H9 (cell line): ENCODE measurements at regions not wholly inside any gene's neighbourhood (a gene's known extent, or its start where the extent isn't known, plus 50 kb on each side); places are given as distances from the start of the nearest gene placed in this dataset.

ENCODE experiments used
- DNase-seq: peaks from one replicate; pipeline ENCODE4 v3.0.0-alpha.2; 2017
- H2AFZ ChIP-seq: one replicate; pipeline ENCODE4 v1.6.1; 2013; ENCODE audit warnings: mild to moderate bottlenecking, low read length, control low read depth, moderate library complexity
- H2AK5ac ChIP-seq: 2 replicates; pipeline ENCODE4 v1.6.1; 2013; ENCODE audit warnings: low read length, control low read depth, mixed read lengths; ENCODE audit not compliant: insufficient read length
- H2BK120ac ChIP-seq: one replicate; pipeline ENCODE4 v1.6.1; 2013; ENCODE audit warnings: low read depth, mild to moderate bottlenecking, low read length, control low read depth, inconsistent platforms; ENCODE audit not compliant: poor library complexity, severe bottlenecking
- H2BK12ac ChIP-seq: 2 replicates; pipeline ENCODE4 v1.6.1; 2013; ENCODE audit warnings: low read length, control low read depth, mixed read lengths, low read depth; ENCODE audit not compliant: insufficient read length
- H2BK15ac ChIP-seq: 2 replicates; pipeline ENCODE4 v1.6.1; 2013; ENCODE audit warnings: low read depth, low read length, control low read depth
- H2BK20ac ChIP-seq: one replicate; pipeline ENCODE4 v1.6.1; 2013; ENCODE audit warnings: low read depth, mild to moderate bottlenecking, low read length, control low read depth, inconsistent platforms; ENCODE audit not compliant: poor library complexity, severe bottlenecking
- H2BK5ac ChIP-seq: 2 replicates; pipeline ENCODE4 v1.6.1; 2013; ENCODE audit warnings: low read length, control low read depth, mixed read lengths; ENCODE audit not compliant: insufficient read length
- H3K14ac ChIP-seq: 2 replicates; pipeline ENCODE4 v1.6.1; 2013; ENCODE audit warnings: low read length, control low read depth; ENCODE audit not compliant: insufficient read depth
- H3K18ac ChIP-seq: 2 replicates; pipeline ENCODE4 v1.6.1; 2013; ENCODE audit warnings: low read depth, mild to moderate bottlenecking, mixed read lengths, low read length, control low read depth; ENCODE audit not compliant: insufficient read length
- H3K23ac ChIP-seq: 2 replicates; pipeline ENCODE4 v1.6.1; 2013; ENCODE audit warnings: low read length, control low read depth, mixed read lengths, low read depth; ENCODE audit not compliant: insufficient read length
- H3K23me2 ChIP-seq: 2 replicates; pipeline ENCODE4 v1.6.1; 2013; ENCODE audit warnings: low read depth, mild to moderate bottlenecking, mixed read lengths, low read length, control low read depth; ENCODE audit not compliant: insufficient read length, poor library complexity, severe bottlenecking
- H3K27ac ChIP-seq: 2 replicates; pipeline ENCODE4 v1.5.1; 2013; ENCODE audit warnings: low read length, control low read depth, mixed read lengths, low read depth; ENCODE audit not compliant: insufficient read length
- H3K27me3 ChIP-seq: 2 replicates; pipeline ENCODE4 v1.6.1; 2013; ENCODE audit warnings: low read length, control low read depth, inconsistent platforms; ENCODE audit not compliant: insufficient read depth
- H3K4ac ChIP-seq: 2 replicates; pipeline ENCODE4 v1.6.1; 2013; ENCODE audit warnings: low read depth, mild to moderate bottlenecking, control low read depth, inconsistent platforms, low read length, moderate library complexity
- H3K4me1 ChIP-seq: 2 replicates; pipeline ENCODE4 v1.6.1; 2013; ENCODE audit warnings: low read length, control low read depth, inconsistent platforms; ENCODE audit not compliant: insufficient read depth
- H3K4me2 ChIP-seq: 2 replicates; pipeline ENCODE4 v1.6.1; 2013; ENCODE audit warnings: low read length, control low read depth, mixed read lengths; ENCODE audit not compliant: insufficient read length, insufficient read depth
- H3K56ac ChIP-seq: 2 replicates; pipeline ENCODE4 v1.6.1; 2013; ENCODE audit warnings: low read depth, mild to moderate bottlenecking, mixed read lengths, low read length, control low read depth; ENCODE audit not compliant: insufficient read length
- H3K79me1 ChIP-seq: 2 replicates; pipeline ENCODE4 v1.6.1; 2013; ENCODE audit warnings: low read depth, mild to moderate bottlenecking, moderate library complexity, low read length, control low read depth, inconsistent platforms; ENCODE audit not compliant: insufficient read depth, poor library complexity, severe bottlenecking
- H3K79me2 ChIP-seq: 2 replicates; pipeline ENCODE4 v1.6.1; 2013; ENCODE audit warnings: low read length, control low read depth, inconsistent platforms; ENCODE audit not compliant: insufficient read depth
- H3K9ac ChIP-seq: 2 replicates; pipeline ENCODE4 v1.6.1; 2013; ENCODE audit warnings: low read length, control low read depth, mixed read lengths; ENCODE audit not compliant: insufficient read length; ENCODE audit errors: extremely low read depth
- H3K9me3 ChIP-seq: one replicate; pipeline ENCODE4 v1.6.1; 2013; ENCODE audit warnings: low read depth, low read length, inconsistent platforms; ENCODE audit not compliant: control insufficient read depth
- H3T11ph ChIP-seq: one replicate; pipeline ENCODE4 v1.6.1; 2013; ENCODE audit warnings: mild to moderate bottlenecking, low read length, control low read depth, inconsistent platforms
- H4K20me1 ChIP-seq: one replicate; pipeline ENCODE4 v1.6.1; 2013; ENCODE audit not compliant: control insufficient read depth, insufficient read length, insufficient read depth
- H4K5ac ChIP-seq: 2 replicates; pipeline ENCODE4 v1.6.1; 2013; ENCODE audit warnings: low read depth, mild to moderate bottlenecking, mixed read lengths, low read length, control low read depth; ENCODE audit not compliant: insufficient read length
- H4K8ac ChIP-seq: replicated peaks from 2 replicates; pipeline ENCODE4 v1.6.1; 2013; ENCODE audit warnings: low read length, control low read depth, mixed read lengths, low read depth; ENCODE audit not compliant: insufficient read length
- H4K91ac ChIP-seq: 2 replicates; pipeline ENCODE4 v1.6.1; 2013; ENCODE audit warnings: low read depth, mild to moderate bottlenecking, moderate library complexity, mixed read lengths, low read length, control low read depth; ENCODE audit not compliant: insufficient read length
- H3K27ac Mint-ChIP-seq, 3 experiments: 2 replicates in 2 of 3; 3 replicates in 1 of 3; pipeline ENCODE4 v1.8.0; 2020 to 2021; ENCODE audit warnings: mixed read lengths in 3 of 3, mild to moderate bottlenecking in 1 of 3, moderate library complexity in 1 of 3
- H3K27me3 Mint-ChIP-seq: 2 replicates; pipeline ENCODE4 v1.8.0; 2021; ENCODE audit warnings: low read depth, mild to moderate bottlenecking, moderate library complexity, mixed read lengths
- H3K36me3 Mint-ChIP-seq, 3 experiments: 2 replicates in 2 of 3; 3 replicates in 1 of 3; pipeline ENCODE4 v1.8.0; 2020 to 2021; ENCODE audit warnings: low read depth in 3 of 3, mixed read lengths in 3 of 3; ENCODE audit not compliant: insufficient read depth in 1 of 3
- H3K4me1 Mint-ChIP-seq, 2 experiments: 2 replicates each; pipeline ENCODE4 v1.8.0; 2020; ENCODE audit warnings: mixed read lengths in 2 of 2
- H3K4me3 Mint-ChIP-seq, 2 experiments: 2 replicates in 1 of 2; 3 replicates in 1 of 2; pipeline ENCODE4 v1.8.0; 2020 to 2021; ENCODE audit warnings: mild to moderate bottlenecking in 2 of 2, mixed read lengths in 2 of 2, moderate library complexity in 1 of 2
- H3K9me3 Mint-ChIP-seq, 2 experiments: 2 replicates in 1 of 2; 3 replicates in 1 of 2; pipeline ENCODE4 v1.8.0; 2020; ENCODE audit warnings: mild to moderate bottlenecking in 2 of 2, mixed read lengths in 2 of 2, moderate library complexity in 1 of 2
- WGBS: extraction: QIAGEN DNeasy Blood & Tissue Kit; methylation state at CpG from one replicate; pipeline ENCODE4 v1.1.7; 2013; ENCODE audit warnings: missing lambda C conversion rate, low lambda C conversion rate, mixed read lengths; ENCODE audit not compliant: insufficient read length; ENCODE audit errors: extremely low coverage; 5-methylcytosine and 5-hydroxymethylcytosine counted together
- TF ChIP-seq, protein P1 (sequence below): fragments of 200-600 bp; sonication (generic); conservative IDR thresholded peaks from 3 replicates; pipeline ENCODE4 v1.8.0; 2021; ENCODE audit warnings: antibody characterized with exemption, mild to moderate bottlenecking

DNA sequence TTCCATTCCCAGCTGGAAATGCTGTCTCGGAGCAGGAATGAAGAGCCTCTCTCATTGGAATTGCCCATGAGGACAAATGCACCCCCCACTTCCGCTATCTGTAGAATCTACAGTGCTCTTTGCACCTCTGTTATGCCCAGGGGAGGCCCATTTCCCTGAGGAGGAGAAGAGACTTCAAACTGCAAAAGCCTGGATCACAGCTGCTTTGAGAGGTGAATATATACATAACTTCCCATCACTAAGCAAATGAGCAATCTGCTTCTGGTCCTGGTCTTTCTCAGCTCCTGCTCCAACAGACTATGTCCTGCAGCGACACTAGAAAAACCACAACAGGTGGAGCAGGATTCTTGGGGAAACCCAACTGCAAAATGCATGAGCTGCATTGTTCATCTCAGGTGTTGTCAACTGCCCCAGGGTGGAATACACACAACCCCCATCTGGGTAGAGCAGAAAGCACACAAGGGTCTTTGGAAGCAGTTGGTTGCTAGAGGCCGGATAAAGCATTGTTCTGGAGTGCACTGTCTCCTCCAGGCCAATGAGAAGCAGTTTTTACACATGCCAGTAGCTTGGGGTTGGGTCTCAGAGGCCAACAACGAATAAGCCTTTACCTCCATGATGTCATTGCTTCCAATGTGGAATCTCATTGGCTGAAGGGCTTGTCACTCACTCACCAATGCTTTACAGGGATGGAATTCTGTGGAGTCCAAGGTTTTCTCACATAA, 67.7 kb upstream of the RAB4A start:
- Histone ChIP-seq H3K79me2 (no peaks in the 10 kb centered on the region), H4K5ac (no peak overlapping the region), H4K91ac (no peak overlapping the region), H3K9me3 (no peaks in the 10 kb centered on the region), H4K8ac (no peak overlapping the region), H2BK120ac (no peak overlapping the region), H3K14ac (no peak overlapping the region), H3T11ph (no peak overlapping the region), H3K4ac (no peak overlapping the region; the same call in 1 of the 2 replicates), H3K4me1 (peaks cover 12% of the 10 kb centered on the region; the same call in 1 of the 2 replicates), H2BK15ac (no peak overlapping the region), H3K79me1 (no peaks in the 10 kb centered on the region), H3K18ac (peak overlapping the region; percentile 28), H2BK5ac (no peak overlapping the region), H2AFZ (no peak overlapping the region), H3K4me2 (no peak overlapping the region), H3K9ac (no peak overlapping the region), H3K23me2 (no peaks in the 10 kb centered on the region), H4K20me1 (no peaks in the 10 kb centered on the region), H3K27me3 (no peaks in the 10 kb centered on the region), H2AK5ac (no peak overlapping the region), H3K27ac (peak overlapping the region; percentile 1), H3K56ac (no peak overlapping the region), H3K23ac (no peak overlapping the region), H2BK12ac (no peak overlapping the region), H2BK20ac (no peak overlapping the region)
- Mint-ChIP-seq H3K36me3 (no peaks in the 10 kb centered on the region), H3K27ac (peak overlapping the region; percentile 28 to 32 (median 29); a peak in 5 of 7 replicates), H3K9me3 (no peaks in the 10 kb centered on the region), H3K4me1 (peaks cover 45 to 47% of the 10 kb centered on the region in 2 experiments), H3K27me3 (peaks cover 2% of the 10 kb centered on the region), H3K4me3 (no peak overlapping the region)
- DNase-seq, result peak; percentile 95
- TF ChIP-seq, protein P1, sequence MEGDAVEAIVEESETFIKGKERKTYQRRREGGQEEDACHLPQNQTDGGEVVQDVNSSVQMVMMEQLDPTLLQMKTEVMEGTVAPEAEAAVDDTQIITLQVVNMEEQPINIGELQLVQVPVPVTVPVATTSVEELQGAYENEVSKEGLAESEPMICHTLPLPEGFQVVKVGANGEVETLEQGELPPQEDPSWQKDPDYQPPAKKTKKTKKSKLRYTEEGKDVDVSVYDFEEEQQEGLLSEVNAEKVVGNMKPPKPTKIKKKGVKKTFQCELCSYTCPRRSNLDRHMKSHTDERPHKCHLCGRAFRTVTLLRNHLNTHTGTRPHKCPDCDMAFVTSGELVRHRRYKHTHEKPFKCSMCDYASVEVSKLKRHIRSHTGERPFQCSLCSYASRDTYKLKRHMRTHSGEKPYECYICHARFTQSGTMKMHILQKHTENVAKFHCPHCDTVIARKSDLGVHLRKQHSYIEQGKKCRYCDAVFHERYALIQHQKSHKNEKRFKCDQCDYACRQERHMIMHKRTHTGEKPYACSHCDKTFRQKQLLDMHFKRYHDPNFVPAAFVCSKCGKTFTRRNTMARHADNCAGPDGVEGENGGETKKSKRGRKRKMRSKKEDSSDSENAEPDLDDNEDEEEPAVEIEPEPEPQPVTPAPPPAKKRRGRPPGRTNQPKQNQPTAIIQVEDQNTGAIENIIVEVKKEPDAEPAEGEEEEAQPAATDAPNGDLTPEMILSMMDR, result no peak
- WGBS, result no CpG with 5 or more reads among the region's 5 CpGs
